ENCODE measurements at regions not wholly inside any gene's neighbourhood (a gene's known extent, or its start where the extent isn't known, plus 50 kb on each side); places are given as distances from the start of the nearest gene placed in this dataset.
"Not testable (repeated sequence)": the region's sequence is repeated elsewhere in the genome, so short reads cannot be mapped to it uniquely, and the experiment has no call there.

- DNase-seq = peak; percentile 34 to 41
Measured at GRCh38 chr21:28336314-28336713, 656.4 kb downstream of the LTN1 start.

- DNase-seq = no peak
Measured at GRCh38 chr21:28334407-28334806, 658.3 kb downstream of the LTN1 start.

- DNase-seq = peak; percentile 6 to 23
Measured at GRCh38 chr21:28333578-28334075, 659.0 kb downstream of the LTN1 start.

GRCh38 chr21:28332796-28333195 is 659.9 kb downstream of the LTN1 start:
- no peak for DNase-seq

- DNase-seq = no peak
Measured at GRCh38 chr21:28325618-28326017, 667.1 kb downstream of the LTN1 start.

GRCh38 chr21:28324690-28325089 is 668.0 kb downstream of the LTN1 start:
- DNase-seq = no peak

- peak; percentile 26 to 48 for DNase-seq
Measured at GRCh38 chr21:28317177-28317950, 675.3 kb downstream of the LTN1 start.

GRCh38 chr21:28311411-28312190 is 681.1 kb downstream of the LTN1 start:
- DNase-seq = no peak

- no peak for DNase-seq
Measured at GRCh38 chr21:28310711-28311110, 682.0 kb downstream of the LTN1 start.

- DNase-seq = no peak
Measured at GRCh38 chr21:28310171-28310685, 682.4 kb downstream of the LTN1 start.

- DNase-seq = no peak
Measured at GRCh38 chr21:28309596-28309995, 683.1 kb downstream of the LTN1 start.

- no peak for DNase-seq
Measured at GRCh38 chr21:28308516-28308915, 684.2 kb downstream of the LTN1 start.

- DNase-seq = no peak
Measured at GRCh38 chr21:28299946-28300345, 692.7 kb downstream of the LTN1 start.

GRCh38 chr21:28298251-28298672 is 694.4 kb downstream of the LTN1 start:
- DNase-seq = no peak

GRCh38 chr21:28294051-28294450 is 698.6 kb downstream of the LTN1 start:
- DNase-seq = no peak

- no peak for DNase-seq
Measured at GRCh38 chr21:28283641-28284490, 708.8 kb downstream of the LTN1 start.

- DNase-seq = no peak
Measured at GRCh38 chr21:28282833-28283232, 709.8 kb downstream of the LTN1 start.

GRCh38 chr21:28281357-28281756 is 711.3 kb downstream of the LTN1 start:
- DNase-seq = not testable (repeated sequence)

- no peak for DNase-seq
Measured at GRCh38 chr21:28280611-28281010, 712.1 kb downstream of the LTN1 start.

GRCh38 chr21:28277324-28277723 is 715.4 kb downstream of the LTN1 start:
- DNase-seq = no peak

GRCh38 chr21:28272272-28272992 is 720.2 kb downstream of the LTN1 start:
- no peak for DNase-seq

GRCh38 chr21:28269173-28269572 is 723.5 kb downstream of the LTN1 start:
- no peak for DNase-seq

Data from inflammatory macrophage (primary cell).